Right cardiac atrium (tissue), 5 donors: ENCODE measurements at regions not wholly inside any gene's neighbourhood (a gene's known extent, or its start where the extent isn't known, plus 50 kb on each side); places are given as distances from the start of the nearest gene placed in this dataset.

ENCODE experiments used
- ATAC-seq, 2 donors: fragments of 200-7000 bp; cut with Tn5 transposase; one replicate each; pipeline versions ENCODE4 v1.8.0 to v1.9.1; 2020; ENCODE audit warnings: moderate library complexity in 2 of 2, mild to moderate bottlenecking in 1 of 2
- DNase-seq, 3 donors: peaks; one replicate each; pipeline ENCODE4 v3.0.0-alpha.2; 2020
- H3K27ac ChIP-seq: one replicate; pipeline ENCODE4 v1.5.1; 2013; ENCODE audit warnings: mild to moderate bottlenecking, low read length, control low read depth, moderate library complexity
- H3K27me3 ChIP-seq: one replicate; pipeline ENCODE4 v1.6.1; 2013; ENCODE audit not compliant: control insufficient read depth, insufficient read depth
- H3K4me1 ChIP-seq: one replicate; pipeline ENCODE4 v1.6.1; 2013; ENCODE audit warnings: low read length; ENCODE audit not compliant: control insufficient read depth, insufficient read depth
- H3K4me3 ChIP-seq: one replicate; pipeline ENCODE4 v1.5.1; 2013; ENCODE audit warnings: low read length, control low read depth
- H3K9me3 ChIP-seq: one replicate; pipeline ENCODE4 v1.6.1; 2013; ENCODE audit warnings: low read length; ENCODE audit not compliant: control insufficient read depth
- WGBS: extraction: QIAGEN DNeasy Blood & Tissue Kit; methylation state at CpG from one replicate; pipeline ENCODE4 v1.1.7; 2013; 5-methylcytosine and 5-hydroxymethylcytosine counted together
- intact Hi-C, 4 donors: fragments of 100-400 bp; cut with DNase I; formaldehyde crosslinking; loops; one replicate each; pipeline versions ENCODE4 v1.11.0 to v1.14.0; 2022 to 2023
- donor health status: healthy with polysubstance abuse.
- donor health status: DM: no; HTN: yes; CAD: no.
- donor health status: DM: no; HTN: no; CAD: no.
- donor health status: DM: no; HTN: yes; CAD: no; lungs with severe emphysema.
- donor health status: DM: yes; HTN: yes; CAD: no.

- H3K4me3 ChIP-seq: no peak overlapping the region
- H3K4me1 ChIP-seq: no peaks in the 10 kb centered on the region
- ATAC-seq: no peak
- DNase-seq: no peak
- H3K27me3 ChIP-seq: no peaks in the 10 kb centered on the region
- no peak overlapping the region for H3K27ac ChIP-seq
- H3K9me3 ChIP-seq: no peaks in the 10 kb centered on the region
- intact Hi-C loops: no loop called here
- 88% methylated on average over 5 of the region's 5 CpGs for WGBS
These were observed 56.4 kb upstream of the IRX3 start for GRCh38 chr16:54342966-54343365.

GRCh38 chr16:54341892-54342776 lies 55.5 kb upstream of the IRX3 start:
- DNase-seq: no peak
- Histone ChIP-seq H3K4me3 (no peak overlapping the region), H3K9me3 (no peaks in the 10 kb centered on the region), H3K27me3 (no peaks in the 10 kb centered on the region), H3K4me1 (no peaks in the 10 kb centered on the region), H3K27ac (no peak overlapping the region)
- WGBS: 86% methylated on average over 16 of the region's 16 CpGs
- intact Hi-C loops: no loop called here
- ATAC-seq: peak in 1 of 2 donors; percentile 22

GRCh38 chr16:54340531-54340930 lies 53.9 kb upstream of the IRX3 start:
- H3K27ac ChIP-seq: no peak overlapping the region
- no peaks in the 10 kb centered on the region for H3K9me3 ChIP-seq
- WGBS: 58% methylated on average over 5 of the region's 5 CpGs
- ATAC-seq: no peak
- intact Hi-C loops: no loop called here
- no peaks in the 10 kb centered on the region for H3K27me3 ChIP-seq
- DNase-seq: no peak
- H3K4me1 ChIP-seq: no peaks in the 10 kb centered on the region
- H3K4me3 ChIP-seq: no peak overlapping the region

GRCh38 chr16:54336631-54337204 lies 50.1 kb upstream of the IRX3 start:
- Histone ChIP-seq H3K27me3 (no peaks in the 10 kb centered on the region), H3K4me3 (no peak overlapping the region), H3K9me3 (no peaks in the 10 kb centered on the region), H3K27ac (no peak overlapping the region), H3K4me1 (no peaks in the 10 kb centered on the region)
- no peak for ATAC-seq
- 22% methylated on average over 3 of the region's 4 CpGs for WGBS
- intact Hi-C loops: no loop called here
- DNase-seq: no peak
